Right lobe of liver (tissue), 6 donors: ENCODE measurements at regions not wholly inside any gene's neighbourhood (a gene's known extent, or its start where the extent isn't known, plus 50 kb on each side); places are given as distances from the start of the nearest gene placed in this dataset.
A peak's percentile ranks its signal among the peaks of the same experiment; 100 is the strongest.
"Not testable (repeated sequence)": the region's sequence is repeated elsewhere in the genome, so short reads cannot be mapped to it uniquely, and the experiment has no call there.

Source experiments
- ATAC-seq, 4 donors: fragments of 200-7000 bp; cut with Tn5 transposase; one replicate each; pipeline ENCODE4 v1.9.1; 2020; ENCODE audit warnings: mild to moderate bottlenecking in 4 of 4, moderate library complexity in 4 of 4
- DNase-seq, 3 donors: peaks; one replicate each; pipeline ENCODE4 v3.0.0-alpha.2; 2020
- H3K27ac ChIP-seq, 3 donors: fragments of 200-600 bp; one replicate each; pipeline ENCODE4 v1.8.0; 2022
- H3K27me3 ChIP-seq, 2 donors: fragments of 200-600 bp; one replicate each; pipeline ENCODE4 v1.8.0; 2022
- H3K36me3 ChIP-seq, 4 donors: fragments of 200-600 bp; sonication (generic) in 1 of 4; one replicate each; pipeline versions ENCODE4 v1.5.1 to v1.8.0; 2017 to 2022; ENCODE audit warnings: control low read depth in 1 of 4
- H3K4me1 ChIP-seq, 4 donors: fragments of 200-600 bp; sonication (generic) in 1 of 4; one replicate each; pipeline versions ENCODE4 v1.5.1 to v1.8.0; 2017 to 2022; ENCODE audit warnings: control low read depth in 1 of 4
- H3K4me3 ChIP-seq, 3 donors: fragments of 200-600 bp; one replicate each; pipeline ENCODE4 v1.8.0; 2022
- H3K9me3 ChIP-seq, 4 donors: fragments of 200-600 bp; sonication (generic) in 1 of 4; one replicate each; pipeline versions ENCODE4 v1.5.1 to v1.8.0; 2017 to 2022; ENCODE audit warnings: control low read depth in 1 of 4
- POLR2A ChIP-seq: fragments of 450-650 bp; IDR thresholded peaks from one replicate; pipeline ENCODE4 v1.6.1; 2017; ENCODE audit warnings: antibody characterized with exemption, mild to moderate bottlenecking
- WGBS: methylation state at CpG from one replicate; pipeline ENCODE4 v1.1.6; 2018; ENCODE audit warnings: low coverage, low lambda C conversion rate; ENCODE audit not compliant: insufficient coverage; ENCODE audit errors: missing lambda C conversion rate; 5-methylcytosine and 5-hydroxymethylcytosine counted together
- intact Hi-C, 2 donors: fragments of 100-400 bp; cut with DNase I; formaldehyde crosslinking; loops; one replicate each; pipeline versions ENCODE4 v1.11.2 to v1.14.1; 2022
- TF ChIP-seq, protein P1 (sequence below), 4 donors: fragments of 200-600 bp in 3 of 4; fragments of 450-650 bp in 1 of 4; IDR thresholded peaks; one replicate each; pipeline versions ENCODE4 v1.5.1 to v1.8.0; 2016 to 2022; ENCODE audit warnings: antibody characterized with exemption in 4 of 4, mild to moderate bottlenecking in 2 of 4
- donor health status: DM: no; HTN: yes; CAD: no.
- donor health status: DM: no; HTN: no; CAD: no.
- donor health status: DM: no; HTN: no; CAD: no.
- donor health status: DM: no; HTN: yes; CAD: no.
- donor health status: DM: no; HTN: yes; CAD: no.

DNA sequence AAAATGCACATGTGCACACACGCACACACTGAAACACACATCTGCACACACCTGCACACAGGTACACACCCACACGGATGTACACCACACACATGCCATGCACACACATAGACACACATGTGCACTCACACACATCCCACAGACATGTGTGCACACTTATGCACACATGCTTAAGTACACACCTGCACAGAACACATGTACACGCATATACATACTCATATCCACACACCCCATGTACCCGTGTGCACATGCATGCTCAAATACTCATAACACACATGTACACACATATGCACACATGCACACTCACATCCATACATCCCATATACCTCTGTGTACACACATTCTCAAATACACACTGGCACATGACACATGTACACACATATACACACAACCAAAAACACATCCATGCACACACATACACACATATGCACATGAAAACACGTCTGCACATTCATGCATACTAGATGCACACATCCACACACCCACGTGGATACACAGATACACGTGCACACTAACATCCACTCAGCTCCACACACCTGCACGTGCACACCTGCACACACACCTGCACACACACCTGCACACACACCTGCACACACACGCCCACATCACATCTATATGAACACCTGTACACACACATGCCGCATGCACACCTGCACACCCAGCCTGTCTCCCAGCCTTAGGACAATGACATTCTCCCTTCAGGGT, 336.7 kb downstream of the ADGRD1 start:
- no peaks in the 10 kb centered on the region for H3K27me3 ChIP-seq
- DNase-seq, result no peak

DNA sequence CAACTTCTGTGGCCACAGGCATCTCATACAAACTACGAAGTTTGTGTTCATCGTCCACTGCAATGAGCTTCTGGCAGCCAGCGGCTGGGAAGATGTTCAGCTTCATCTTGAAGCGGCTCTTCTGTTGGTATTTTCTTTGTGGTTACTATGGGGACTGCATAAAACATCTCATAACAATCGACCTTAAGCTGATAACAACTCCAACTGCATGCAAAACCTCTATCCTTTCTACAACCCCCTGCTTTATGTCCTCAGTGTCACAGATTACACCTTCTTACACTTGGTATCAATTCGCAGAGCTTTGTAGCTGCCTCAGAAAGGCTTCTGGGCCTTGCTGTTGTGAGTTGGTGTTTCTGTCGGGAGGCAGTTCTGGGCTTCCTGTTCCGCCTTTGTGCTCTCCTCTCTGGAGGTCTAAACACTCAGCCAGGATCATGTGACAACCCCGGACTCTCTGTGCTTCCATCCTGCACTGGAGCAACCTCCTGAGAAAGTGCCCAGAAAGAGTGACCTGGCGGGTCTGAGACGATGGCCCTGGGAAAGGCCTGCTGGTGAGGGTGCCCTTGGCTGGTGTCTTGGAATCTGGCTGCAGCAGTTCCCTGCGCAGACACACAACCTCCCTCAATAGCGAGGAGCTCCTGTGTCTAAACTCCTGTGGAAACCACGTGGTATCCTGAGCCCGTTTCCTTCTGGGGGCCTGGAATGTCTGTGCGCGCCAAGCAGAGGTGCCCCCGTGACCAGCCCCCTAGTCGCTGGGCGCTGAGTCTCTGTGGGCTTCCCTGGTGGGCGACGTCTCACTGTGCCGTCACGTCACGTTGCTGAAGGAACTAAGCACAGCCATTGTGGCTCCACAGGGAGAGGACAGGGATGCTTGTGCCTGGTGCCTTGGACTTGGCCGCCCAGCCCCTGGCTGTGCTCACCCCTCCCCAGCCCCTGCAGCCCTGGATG, 339.6 kb downstream of the ADGRD1 start:
- intact Hi-C loops, result loop anchor here (10.0 kb wide), 1 partner anchor 371 kb away; no protein-coding TSS in a partner anchor

More for the DNA sequence above, 336.7 kb downstream of the ADGRD1 start:
- ATAC-seq, result no peak
- Histone ChIP-seq H3K36me3 (no peaks in the 10 kb centered on the region), H3K4me1 (no peaks in the 10 kb centered on the region), H3K27ac (no peak overlapping the region), H3K4me3 (no peak overlapping the region), H3K9me3 (no peaks in the 10 kb centered on the region)
- 77% methylated on average over 5 of the region's 10 CpGs for WGBS
- intact Hi-C loops, result loop anchor here (10.0 kb wide), 1 partner anchor 374 kb away; no protein-coding TSS in a partner anchor
- no peak for TF ChIP-seq POLR2A
- TF ChIP-seq, protein P1, sequence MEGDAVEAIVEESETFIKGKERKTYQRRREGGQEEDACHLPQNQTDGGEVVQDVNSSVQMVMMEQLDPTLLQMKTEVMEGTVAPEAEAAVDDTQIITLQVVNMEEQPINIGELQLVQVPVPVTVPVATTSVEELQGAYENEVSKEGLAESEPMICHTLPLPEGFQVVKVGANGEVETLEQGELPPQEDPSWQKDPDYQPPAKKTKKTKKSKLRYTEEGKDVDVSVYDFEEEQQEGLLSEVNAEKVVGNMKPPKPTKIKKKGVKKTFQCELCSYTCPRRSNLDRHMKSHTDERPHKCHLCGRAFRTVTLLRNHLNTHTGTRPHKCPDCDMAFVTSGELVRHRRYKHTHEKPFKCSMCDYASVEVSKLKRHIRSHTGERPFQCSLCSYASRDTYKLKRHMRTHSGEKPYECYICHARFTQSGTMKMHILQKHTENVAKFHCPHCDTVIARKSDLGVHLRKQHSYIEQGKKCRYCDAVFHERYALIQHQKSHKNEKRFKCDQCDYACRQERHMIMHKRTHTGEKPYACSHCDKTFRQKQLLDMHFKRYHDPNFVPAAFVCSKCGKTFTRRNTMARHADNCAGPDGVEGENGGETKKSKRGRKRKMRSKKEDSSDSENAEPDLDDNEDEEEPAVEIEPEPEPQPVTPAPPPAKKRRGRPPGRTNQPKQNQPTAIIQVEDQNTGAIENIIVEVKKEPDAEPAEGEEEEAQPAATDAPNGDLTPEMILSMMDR (IDR thresholded peaks at IDR 0.05), result no peak

DNA sequence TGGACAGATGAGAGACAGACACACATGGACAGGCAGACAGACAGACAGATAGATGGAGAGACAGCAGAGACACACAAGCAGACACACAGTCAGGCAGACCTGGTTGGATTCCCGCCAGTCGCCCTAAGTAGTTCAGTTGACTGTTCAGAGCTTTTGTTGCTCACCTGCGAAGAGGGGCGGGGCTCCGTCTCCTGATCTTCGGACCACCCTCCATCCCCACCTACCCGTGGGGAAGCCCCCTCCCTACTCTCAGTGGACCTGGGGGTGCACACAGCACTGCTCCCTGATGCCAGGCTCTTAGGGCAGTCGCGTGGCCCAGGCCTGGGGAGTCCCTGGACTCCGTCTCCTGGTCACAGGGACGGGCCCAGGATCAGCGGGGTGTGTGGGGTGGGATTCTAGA, 341.0 kb downstream of the ADGRD1 start:
- WGBS, result 100% methylated on average over 2 of the region's 12 CpGs
- not testable (repeated sequence) for H3K9me3 ChIP-seq, H3K4me1 ChIP-seq, H3K27ac ChIP-seq, H3K36me3 ChIP-seq, DNase-seq, ATAC-seq, H3K4me3 ChIP-seq, H3K27me3 ChIP-seq
- intact Hi-C loops, result loop anchor here (10.0 kb wide), 1 partner anchor 370 kb away; no protein-coding TSS in a partner anchor

More for the DNA sequence above, 339.6 kb downstream of the ADGRD1 start:
- H3K9me3 ChIP-seq, H3K36me3 ChIP-seq, H3K27ac ChIP-seq, H3K4me3 ChIP-seq, H3K4me1 ChIP-seq, H3K27me3 ChIP-seq: not testable (repeated sequence)
- peak in 2 of 4 donors; percentile 6 to 28 for ATAC-seq
- 44% methylated on average over 7 of the region's 26 CpGs for WGBS
- DNase-seq, result peak in 1 of 3 donors; percentile 49

DNA sequence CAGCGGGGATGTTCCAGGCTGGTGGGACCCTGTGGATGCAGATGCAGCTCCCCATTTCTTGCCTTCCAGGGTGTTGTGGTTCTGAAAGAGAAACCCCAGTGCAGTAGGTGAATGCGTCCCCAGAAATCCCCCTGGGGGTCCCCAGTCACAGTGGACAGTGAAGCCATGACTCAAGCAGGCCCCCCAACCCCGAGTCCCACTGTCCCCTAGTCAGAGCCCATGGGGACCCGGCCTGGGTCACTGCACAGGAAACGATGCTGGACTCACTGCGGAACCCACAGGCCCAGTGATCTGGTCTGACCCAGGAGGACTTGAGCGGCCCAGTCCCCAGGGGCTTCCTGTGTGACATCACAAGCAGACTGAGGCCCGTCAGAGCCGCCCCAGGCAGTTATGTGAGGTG, 341.4 kb downstream of the ADGRD1 start:
- H3K4me3 ChIP-seq, H3K27ac ChIP-seq, DNase-seq, ATAC-seq, H3K9me3 ChIP-seq, H3K4me1 ChIP-seq, H3K27me3 ChIP-seq, H3K36me3 ChIP-seq: not testable (repeated sequence)
- no CpG with 5 or more reads among the region's 9 CpGs for WGBS
- intact Hi-C loops, result loop anchor here (10.0 kb wide), 1 partner anchor 370 kb away; no protein-coding TSS in a partner anchor

DNA sequence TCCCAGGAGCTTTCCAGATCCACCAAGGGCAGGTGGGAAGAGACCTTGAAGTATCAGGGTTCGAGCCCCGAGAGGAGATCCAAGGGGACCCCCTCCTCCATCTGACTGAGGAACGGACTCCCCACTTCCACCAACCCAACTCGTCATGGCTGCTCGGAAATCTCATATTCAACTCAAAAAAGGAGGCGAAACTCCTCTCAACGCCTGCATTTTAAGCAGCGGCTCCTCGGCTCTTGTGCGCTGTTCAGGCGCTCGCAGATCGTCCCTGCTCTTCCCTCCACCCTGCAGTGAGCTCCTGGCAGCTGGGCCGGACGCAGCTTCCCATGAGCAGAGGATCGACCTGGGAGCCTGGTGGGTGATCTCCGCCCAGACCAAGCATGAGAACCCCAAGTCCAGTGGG, 341.9 kb downstream of the ADGRD1 start:
- not testable (repeated sequence) for H3K27ac ChIP-seq, H3K4me1 ChIP-seq, H3K4me3 ChIP-seq, H3K36me3 ChIP-seq, H3K9me3 ChIP-seq, H3K27me3 ChIP-seq, DNase-seq, ATAC-seq
- WGBS, result 79% methylated on average over 12 of the region's 17 CpGs
- intact Hi-C loops, result loop anchor here (10.0 kb wide), 1 partner anchor 369 kb away; no protein-coding TSS in a partner anchor

DNA sequence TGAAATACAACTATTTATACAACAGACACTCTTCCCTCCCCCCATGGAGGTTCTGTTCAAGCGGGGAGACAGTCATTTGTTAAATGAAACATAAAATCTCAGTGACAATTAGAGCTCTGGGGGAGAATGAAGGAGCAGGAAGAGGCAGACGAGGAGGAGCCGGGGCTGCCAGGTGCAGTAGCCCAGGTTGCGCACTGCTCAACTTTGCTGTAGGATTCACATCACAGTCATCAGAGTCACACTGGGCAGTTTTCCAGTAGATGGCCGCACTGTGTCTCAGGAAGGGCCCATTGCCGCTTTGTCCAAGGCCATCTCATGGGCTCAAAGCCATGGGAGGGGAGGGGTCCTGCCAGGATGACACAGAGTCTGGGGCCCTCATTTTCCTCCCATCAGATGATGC, 342.4 kb downstream of the ADGRD1 start:
- not testable (repeated sequence) for ATAC-seq, H3K27me3 ChIP-seq, DNase-seq, H3K9me3 ChIP-seq, H3K4me3 ChIP-seq, H3K36me3 ChIP-seq, H3K27ac ChIP-seq, H3K4me1 ChIP-seq
- WGBS, result 89% methylated on average over 5 of the region's 6 CpGs
- intact Hi-C loops, result loop anchor here (10.0 kb wide), 1 partner anchor 369 kb away; no protein-coding TSS in a partner anchor

DNA sequence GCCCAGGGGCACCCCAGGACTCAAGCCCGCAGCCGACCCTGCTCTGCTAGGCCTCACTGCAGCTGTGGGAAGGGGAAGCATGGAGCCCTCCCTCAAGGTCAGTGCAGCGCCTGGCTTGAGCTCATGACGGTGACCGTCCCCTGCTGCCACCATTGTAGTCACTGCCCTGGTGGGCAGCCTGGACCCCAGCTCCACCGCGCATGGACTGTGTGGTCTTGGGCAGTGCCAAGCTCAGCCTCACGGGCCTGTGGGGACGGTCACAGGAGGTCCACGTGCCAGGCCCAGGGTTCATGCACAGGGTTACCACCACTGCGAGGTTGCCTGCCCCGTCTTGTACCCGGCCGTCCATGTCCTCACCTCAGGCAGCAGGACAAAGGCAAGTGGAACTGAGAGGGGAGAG, 342.9 kb downstream of the ADGRD1 start:
- not testable (repeated sequence) for H3K4me1 ChIP-seq, H3K27ac ChIP-seq, H3K4me3 ChIP-seq, H3K27me3 ChIP-seq, H3K9me3 ChIP-seq, H3K36me3 ChIP-seq
- ATAC-seq (peak in 2 of 4 donors; percentile 6 to 27), DNase-seq (peak in 2 of 3 donors; percentile 12 to 49)
- intact Hi-C loops, result loop anchor here (10.0 kb wide), 1 partner anchor 368 kb away; no protein-coding TSS in a partner anchor
- no CpG with 5 or more reads among the region's 14 CpGs for WGBS

DNA sequence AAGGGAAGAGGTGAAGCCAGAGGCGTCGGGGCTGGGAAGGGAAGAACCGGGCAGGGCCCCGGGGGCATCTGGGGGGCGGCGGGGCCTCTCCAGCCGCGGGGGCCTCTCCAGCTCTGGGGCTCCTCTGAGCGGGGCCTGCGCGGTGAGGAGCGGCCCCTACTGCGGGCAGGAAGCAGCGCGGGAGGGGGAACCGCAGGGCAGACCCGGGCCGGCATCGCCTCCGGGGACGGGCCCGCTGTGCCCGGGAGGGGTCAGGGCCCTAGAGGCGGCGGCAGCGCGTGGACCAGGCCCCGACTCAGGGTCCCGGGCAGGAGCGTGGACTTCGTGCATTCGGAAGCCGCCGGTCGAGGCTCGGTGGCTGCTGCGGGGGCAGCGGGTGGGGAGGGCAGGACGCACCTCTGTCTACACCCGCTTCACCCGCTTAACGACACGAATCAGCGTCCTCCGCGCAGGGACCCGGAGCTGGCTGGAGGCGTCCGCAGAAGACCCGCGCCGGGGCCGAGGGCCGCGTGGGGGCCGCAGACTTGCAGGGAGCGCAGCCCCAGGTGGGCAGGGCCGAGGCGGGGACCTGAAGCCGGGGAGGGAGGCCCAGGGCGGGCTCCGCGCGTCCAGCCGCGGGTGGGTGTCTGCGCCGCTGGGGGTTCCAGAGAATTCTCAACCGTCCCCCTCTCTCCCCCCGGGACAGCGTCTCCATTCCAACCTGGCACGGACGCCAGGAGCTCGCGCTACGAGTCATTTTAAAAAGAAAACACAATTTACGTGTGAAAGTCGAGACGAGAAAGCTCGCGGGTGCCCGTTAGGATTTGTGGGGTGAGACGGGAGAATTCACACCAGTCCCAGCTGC, 345.0 kb downstream of the ADGRD1 start:
- peak in 2 of 4 donors; percentile 11 to 13 for ATAC-seq
- DNase-seq, H3K9me3 ChIP-seq, H3K4me1 ChIP-seq, H3K4me3 ChIP-seq, H3K27ac ChIP-seq, H3K36me3 ChIP-seq, H3K27me3 ChIP-seq: not testable (repeated sequence)
- intact Hi-C loops, result loop anchor here (10.0 kb wide), 1 partner anchor 366 kb away; no protein-coding TSS in a partner anchor
- WGBS, result 25% methylated on average over 4 of the region's 83 CpGs

DNA sequence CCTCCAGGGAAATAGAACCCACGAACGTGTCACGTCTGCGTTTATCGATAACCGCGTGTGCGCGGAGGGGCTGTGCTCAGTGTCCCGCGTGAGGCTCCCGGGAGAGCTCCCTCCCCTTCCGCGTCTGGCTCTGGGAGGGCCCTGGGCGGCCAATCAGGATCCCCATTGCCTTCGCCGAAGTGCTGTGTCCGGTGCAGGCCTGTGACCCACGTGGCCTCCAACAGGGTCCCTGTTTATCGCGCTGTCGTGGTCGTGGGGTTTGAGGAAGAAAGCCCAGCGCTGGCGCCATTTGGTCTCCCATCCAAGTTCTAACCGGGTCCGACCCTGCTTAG, 345.6 kb downstream of the ADGRD1 start:
- not testable (repeated sequence) for ATAC-seq, H3K4me3 ChIP-seq, H3K4me1 ChIP-seq, H3K27ac ChIP-seq, H3K9me3 ChIP-seq, H3K27me3 ChIP-seq, H3K36me3 ChIP-seq, DNase-seq
- intact Hi-C loops, result loop anchor here (10.0 kb wide), 1 partner anchor 365 kb away; no protein-coding TSS in a partner anchor
- no CpG with 5 or more reads among the region's 27 CpGs for WGBS
